GM13976 (cell line): ENCODE measurements at regions not wholly inside any gene's neighbourhood (a gene's known extent, or its start where the extent isn't known, plus 50 kb on each side); places are given as distances from the start of the nearest gene placed in this dataset.

ENCODE experiments used
- DNase-seq: peaks from one replicate; pipeline ENCODE4 v3.0.0; 2012; ENCODE audit warnings: low spot score
- CTCF ChIP-seq: IDR thresholded peaks from 2 replicates; pipeline ENCODE4 v1.5.1; 2012; ENCODE audit warnings: borderline replicate concordance, mild to moderate bottlenecking; ENCODE audit not compliant: insufficient read depth; ENCODE audit errors: extremely low read depth, missing control alignments, control extremely low read depth
- in situ Hi-C: fragments of 300-500 bp; cut with MboI; formaldehyde crosslinking; loops from one replicate; pipeline ENCODE4 v1.12.0; 2022; ENCODE audit warnings: low sequenced_read_pairs, mixed read lengths, inconsistent platforms; ENCODE audit not compliant: unreplicated experiment

- in situ Hi-C loops = no loop called here
Observed at GRCh38 chrX:109264878-109265277, 217.0 kb downstream of the GUCY2F start.

GRCh38 chrX:109261279-109261678 is 220.6 kb downstream of the GUCY2F start:
- no peak for TF ChIP-seq CTCF
- in situ Hi-C loops = no loop called here
- no peak for DNase-seq

More at GRCh38 chrX:109264878-109265277, 217.0 kb downstream of the GUCY2F start:
- no peak for TF ChIP-seq CTCF
- no peak for DNase-seq

- no peak for TF ChIP-seq CTCF
- no peak for DNase-seq
- in situ Hi-C loops = no loop called here
Observed at GRCh38 chrX:109252789-109253188, 229.1 kb downstream of the GUCY2F start.

- no peak for DNase-seq
Observed at GRCh38 chrX:109218761-109219160, 263.1 kb downstream of the GUCY2F start.

DNA sequence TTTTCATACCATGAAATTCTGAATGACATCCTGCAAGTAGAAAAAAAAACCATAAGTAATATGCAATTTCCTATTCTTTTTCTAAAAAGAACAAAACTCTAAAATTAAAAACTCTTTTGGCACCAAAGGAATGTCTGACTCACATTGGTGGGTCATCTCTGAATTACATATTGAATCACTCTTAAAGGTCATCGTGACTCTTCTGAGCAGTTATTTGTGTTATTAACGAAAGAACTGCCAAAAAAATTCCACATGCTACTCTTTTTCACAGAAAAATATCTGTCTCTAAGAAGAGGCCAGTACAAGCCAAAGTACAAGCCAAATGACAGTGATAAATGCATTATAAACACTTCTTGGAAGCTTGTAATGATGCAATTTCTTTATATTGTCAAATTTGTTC is 282.2 kb downstream of the GUCY2F start:
- DNase-seq = no peak
- no peak for TF ChIP-seq CTCF
- in situ Hi-C loops = no loop called here

More at GRCh38 chrX:109218761-109219160, 263.1 kb downstream of the GUCY2F start:
- in situ Hi-C loops = no loop called here
- TF ChIP-seq CTCF = no peak

- no peak for TF ChIP-seq CTCF
- no peak for DNase-seq
- in situ Hi-C loops = no loop called here
Observed at GRCh38 chrX:109190542-109190941, 291.3 kb downstream of the GUCY2F start.

DNA sequence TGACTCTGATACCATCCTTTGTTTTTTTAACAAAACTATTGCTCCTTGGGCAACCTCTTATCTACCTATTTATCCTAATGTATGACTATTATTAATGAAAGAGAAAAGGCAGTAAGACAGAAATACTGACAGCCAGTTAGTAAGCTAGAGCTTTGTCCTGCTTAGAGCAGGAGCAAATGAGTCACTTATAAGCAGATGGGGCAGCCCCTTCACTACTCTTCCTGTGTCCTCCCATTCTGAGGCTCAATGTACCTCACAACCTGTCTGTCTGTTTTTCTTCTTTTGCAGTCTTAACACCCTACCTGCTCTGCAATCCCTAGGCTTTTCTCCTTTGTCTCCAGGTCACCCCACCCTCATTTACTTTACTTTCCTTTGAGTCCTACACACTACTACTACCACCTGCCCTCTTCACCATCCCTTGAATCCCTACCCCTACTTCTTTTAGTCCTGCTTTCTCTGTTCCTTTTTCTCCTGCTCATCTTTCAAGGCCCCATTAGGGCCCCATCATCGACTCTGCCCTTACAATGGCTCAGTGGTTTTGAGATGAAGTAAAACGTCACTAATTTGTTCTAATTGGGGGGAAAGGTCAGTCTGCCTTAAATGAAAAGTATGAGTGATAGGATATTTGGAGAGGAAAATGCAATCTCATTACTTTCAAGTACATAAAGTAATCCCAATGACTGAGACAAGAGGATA is 294.3 kb downstream of the GUCY2F start:
- DNase-seq = no peak
- in situ Hi-C loops = no loop called here
- TF ChIP-seq CTCF = no peak
